ENCODE measurements at regions not wholly inside any gene's neighbourhood (a gene's known extent, or its start where the extent isn't known, plus 50 kb on each side); places are given as distances from the start of the nearest gene placed in this dataset.

- TF ChIP-seq EZH2phosphoT487 (IDR thresholded peaks at IDR 0.05; ENCODE audit: unreplicated experiment) (no peak), NANOG (IDR thresholded peaks at IDR 0.05; ENCODE audit: borderline replicate concordance) (no peak), ZNF331 (CRISPR knock-in tag; IDR thresholded peaks at IDR 0.05; ENCODE audit: low read depth) (no peak)
Measured at GRCh38 chr7:16241017-16241416, 180.3 kb downstream of the CRPPA start (continued).

- Histone ChIP-seq H3K4me3 (no peak overlapping the region), H3K4me1 (ENCODE audit: insufficient read depth) (no peaks in the 10 kb centered on the region), H3K27me3 (ENCODE audit: insufficient read depth) (no peaks in the 10 kb centered on the region), H4K20me1 (replicated peaks; ENCODE audit: insufficient read depth) (no peaks in the 10 kb centered on the region), H3K9me2 (ENCODE audit: insufficient read depth) (no peaks in the 10 kb centered on the region), H3K36me3 (ENCODE audit: insufficient read depth) (no peaks in the 10 kb centered on the region), H3K4me2 (no peak overlapping the region), H3F3A (replicated peaks; ENCODE audit: low read depth) (no peaks in the 10 kb centered on the region), H2AFZ (no peak overlapping the region), H3K27ac (ENCODE audit: low read depth) (no peak overlapping the region), H3K79me2 (replicated peaks; ENCODE audit: insufficient read depth) (no peaks in the 10 kb centered on the region)
- Mint-ChIP-seq H3K4me1 (no peaks in the 10 kb centered on the region), H3K27ac (no peak overlapping the region), H3K36me3 (ENCODE audit: low read depth) (no peaks in the 10 kb centered on the region), H3K27me3 (ENCODE audit: insufficient read depth, low read depth, poor library complexity) (no peaks in the 10 kb centered on the region), H3K9me3 (peaks cover 4% of the 10 kb centered on the region; the same call in 1 of the 3 replicates), H3K4me3 (no peak overlapping the region)
- no peak for DNase-seq (ENCODE audit: low spot score)
- ATAC-seq = no peak
- no peak for TF ChIP-seq ZNF114 (CRISPR knock-in tag; IDR thresholded peaks at IDR 0.05)
- no peak for TF ChIP-seq EZH2 (IDR thresholded peaks at IDR 0.05; ENCODE audit: low read depth, unreplicated experiment)
- no peak for TF ChIP-seq REST (IDR thresholded peaks at IDR 0.05; ENCODE audit: unreplicated experiment)
- TF ChIP-seq POLR2AphosphoS5 (IDR thresholded peaks at IDR 0.05; ENCODE audit: low read depth) = no peak
- TF ChIP-seq JUNB (IDR thresholded peaks at IDR 0.05; ENCODE audit: unreplicated experiment) = no peak
- TF ChIP-seq ETS1 (IDR thresholded peaks at IDR 0.05) = no peak
- no peak for TF ChIP-seq CREB1 (CRISPR knock-in tag; IDR thresholded peaks at IDR 0.05; ENCODE audit: low read depth)
- no peak for TF ChIP-seq ZNF331 (CRISPR knock-in tag; IDR thresholded peaks at IDR 0.05; ENCODE audit: low read depth)
- TF ChIP-seq NANOG (IDR thresholded peaks at IDR 0.05; ENCODE audit: borderline replicate concordance) = no peak
- TF ChIP-seq EZH2phosphoT487 (IDR thresholded peaks at IDR 0.05; ENCODE audit: unreplicated experiment) = no peak
- no peak for TF ChIP-seq STAT1 (IDR thresholded peaks at IDR 0.05; ENCODE audit: unreplicated experiment)
Measured at GRCh38 chr7:16236381-16236780, 185.0 kb downstream of the CRPPA start.

All from GM23338 (cell line).